ENCODE measurements at regions not wholly inside any gene's neighbourhood (a gene's known extent, or its start where the extent isn't known, plus 50 kb on each side); places are given as distances from the start of the nearest gene placed in this dataset.

- TF ChIP-seq USF2 (IDR thresholded peaks at IDR 0.05; ENCODE audit: borderline replicate concordance, low read depth, low read length) (no peak), POLR2AphosphoS5 (IDR thresholded peaks at IDR 0.05; ENCODE audit: low read depth, low read length) (no peak), YY1 (IDR thresholded peaks at IDR 0.05; ENCODE audit: low read depth) (no peak), CHD2 (IDR thresholded peaks at IDR 0.05; ENCODE audit: low read length, partially characterized antibody) (no peak), FOXM1 (IDR thresholded peaks at IDR 0.05; ENCODE audit: low read depth) (no peak), FOSL2 (IDR thresholded peaks at IDR 0.05; ENCODE audit: borderline replicate concordance, low read depth) (no peak), CTCF (IDR thresholded peaks at IDR 0.05) (no peak), NFIC (IDR thresholded peaks at IDR 0.05; ENCODE audit: borderline replicate concordance) (no peak), GABPA (IDR thresholded peaks at IDR 0.05; ENCODE audit: low read depth) (no peak)
- TF ChIP-seq, protein P1, sequence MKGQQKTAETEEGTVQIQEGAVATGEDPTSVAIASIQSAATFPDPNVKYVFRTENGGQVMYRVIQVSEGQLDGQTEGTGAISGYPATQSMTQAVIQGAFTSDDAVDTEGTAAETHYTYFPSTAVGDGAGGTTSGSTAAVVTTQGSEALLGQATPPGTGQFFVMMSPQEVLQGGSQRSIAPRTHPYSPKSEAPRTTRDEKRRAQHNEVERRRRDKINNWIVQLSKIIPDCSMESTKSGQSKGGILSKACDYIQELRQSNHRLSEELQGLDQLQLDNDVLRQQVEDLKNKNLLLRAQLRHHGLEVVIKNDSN (IDR thresholded peaks at IDR 0.05; ENCODE audit: borderline replicate concordance, low read depth): no peak
These were observed 328.7 kb downstream of the NR4A2 start for GRCh38 chr2:156003780-156004179.
